ENCODE measurements at regions not wholly inside any gene's neighbourhood (a gene's known extent, or its start where the extent isn't known, plus 50 kb on each side); places are given as distances from the start of the nearest gene placed in this dataset.

DNA sequence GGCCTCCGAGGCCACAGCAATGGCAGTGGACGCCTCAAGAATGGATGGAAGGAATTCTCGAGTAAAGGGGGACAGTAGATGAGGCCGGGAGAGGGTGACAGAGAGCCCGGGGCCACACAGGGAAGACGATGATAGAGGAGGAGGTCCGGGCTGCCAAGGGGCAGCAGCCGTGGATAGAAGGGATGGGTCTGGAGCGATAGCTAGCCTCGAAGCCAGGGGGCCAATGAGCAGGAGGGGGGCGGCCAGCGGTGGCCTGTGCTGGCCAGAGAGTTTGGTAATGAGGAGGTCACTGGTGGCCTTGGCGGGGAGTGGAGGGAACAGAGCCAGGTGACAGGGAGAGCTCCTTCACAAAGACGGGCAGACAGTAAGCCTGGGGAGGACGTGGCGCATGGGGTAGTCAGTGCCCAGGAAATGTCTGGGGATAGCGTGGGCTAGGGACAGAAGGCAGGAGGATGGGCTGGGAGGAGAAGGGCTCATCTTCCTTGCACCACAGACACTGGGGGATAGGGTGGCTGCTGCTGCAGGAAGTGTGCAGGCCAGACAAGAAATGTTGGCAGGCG is 87.8 kb upstream of the ASB18 start:
- TF ChIP-seq, protein P1, sequence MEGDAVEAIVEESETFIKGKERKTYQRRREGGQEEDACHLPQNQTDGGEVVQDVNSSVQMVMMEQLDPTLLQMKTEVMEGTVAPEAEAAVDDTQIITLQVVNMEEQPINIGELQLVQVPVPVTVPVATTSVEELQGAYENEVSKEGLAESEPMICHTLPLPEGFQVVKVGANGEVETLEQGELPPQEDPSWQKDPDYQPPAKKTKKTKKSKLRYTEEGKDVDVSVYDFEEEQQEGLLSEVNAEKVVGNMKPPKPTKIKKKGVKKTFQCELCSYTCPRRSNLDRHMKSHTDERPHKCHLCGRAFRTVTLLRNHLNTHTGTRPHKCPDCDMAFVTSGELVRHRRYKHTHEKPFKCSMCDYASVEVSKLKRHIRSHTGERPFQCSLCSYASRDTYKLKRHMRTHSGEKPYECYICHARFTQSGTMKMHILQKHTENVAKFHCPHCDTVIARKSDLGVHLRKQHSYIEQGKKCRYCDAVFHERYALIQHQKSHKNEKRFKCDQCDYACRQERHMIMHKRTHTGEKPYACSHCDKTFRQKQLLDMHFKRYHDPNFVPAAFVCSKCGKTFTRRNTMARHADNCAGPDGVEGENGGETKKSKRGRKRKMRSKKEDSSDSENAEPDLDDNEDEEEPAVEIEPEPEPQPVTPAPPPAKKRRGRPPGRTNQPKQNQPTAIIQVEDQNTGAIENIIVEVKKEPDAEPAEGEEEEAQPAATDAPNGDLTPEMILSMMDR (IDR thresholded peaks at IDR 0.05; ENCODE audit: low read length), result no peak
- no peak for TF ChIP-seq EZH2 (IDR thresholded peaks at IDR 0.05; ENCODE audit: borderline replicate concordance, low read length)

Measured in OCI-LY1 (cell line).